Stimulated activated CD8-positive, alpha-beta memory T cell treated with anti-CD3 and anti-CD28 coated beads, Interleukin-7, amount 100 ng/mL, for 24 hours (primary cell): ENCODE measurements at regions not wholly inside any gene's neighbourhood (a gene's known extent, or its start where the extent isn't known, plus 50 kb on each side); places are given as distances from the start of the nearest gene placed in this dataset.

Experiments used
- DNase-seq: peaks from one replicate; pipeline ENCODE4 v3.0.0-alpha.2; 2020; ENCODE audit warnings: low read depth

- DNase-seq: no peak
Measured at GRCh38 chr22:48275412-48275811, 1513.0 kb downstream of the TBC1D22A start.

GRCh38 chr22:48270731-48271130, 1508.3 kb downstream of the TBC1D22A start:
- DNase-seq: no peak

GRCh38 chr22:48268771-48269552, 1506.5 kb downstream of the TBC1D22A start:
- no peak for DNase-seq

GRCh38 chr22:48268293-48268692, 1505.8 kb downstream of the TBC1D22A start:
- DNase-seq: no peak

GRCh38 chr22:48267681-48268080, 1505.2 kb downstream of the TBC1D22A start:
- DNase-seq: no peak

GRCh38 chr22:48265000-48265625, 1502.7 kb downstream of the TBC1D22A start:
- no peak for DNase-seq

- DNase-seq: no peak
Measured at GRCh38 chr22:48264586-48264985, 1502.1 kb downstream of the TBC1D22A start.

- no peak for DNase-seq
Measured at GRCh38 chr22:48263791-48264351, 1501.4 kb downstream of the TBC1D22A start.

GRCh38 chr22:48263431-48263765, 1500.9 kb downstream of the TBC1D22A start:
- DNase-seq: no peak

GRCh38 chr22:48262596-48263430, 1500.4 kb downstream of the TBC1D22A start:
- no peak for DNase-seq

- DNase-seq: no peak
Measured at GRCh38 chr22:48261706-48262105, 1499.3 kb downstream of the TBC1D22A start.

- no peak for DNase-seq
Measured at GRCh38 chr22:48261048-48261621, 1498.7 kb downstream of the TBC1D22A start.

GRCh38 chr22:48259991-48260670, 1497.7 kb downstream of the TBC1D22A start:
- no peak for DNase-seq

GRCh38 chr22:48258811-48259210, 1496.4 kb downstream of the TBC1D22A start:
- no peak for DNase-seq

- DNase-seq: no peak
Measured at GRCh38 chr22:48258064-48258701, 1495.7 kb downstream of the TBC1D22A start.

GRCh38 chr22:48257685-48258055, 1495.2 kb downstream of the TBC1D22A start:
- no peak for DNase-seq

- no peak for DNase-seq
Measured at GRCh38 chr22:48256776-48257684, 1494.6 kb downstream of the TBC1D22A start.

GRCh38 chr22:48256041-48256739, 1493.7 kb downstream of the TBC1D22A start:
- no peak for DNase-seq

- no peak for DNase-seq
Measured at GRCh38 chr22:48254311-48254873, 1491.9 kb downstream of the TBC1D22A start.
